ENCODE measurements at regions not wholly inside any gene's neighbourhood (a gene's known extent, or its start where the extent isn't known, plus 50 kb on each side); places are given as distances from the start of the nearest gene placed in this dataset.
"Not testable (repeated sequence)": the region's sequence is repeated elsewhere in the genome, so short reads cannot be mapped to it uniquely, and the experiment has no call there.

DNA sequence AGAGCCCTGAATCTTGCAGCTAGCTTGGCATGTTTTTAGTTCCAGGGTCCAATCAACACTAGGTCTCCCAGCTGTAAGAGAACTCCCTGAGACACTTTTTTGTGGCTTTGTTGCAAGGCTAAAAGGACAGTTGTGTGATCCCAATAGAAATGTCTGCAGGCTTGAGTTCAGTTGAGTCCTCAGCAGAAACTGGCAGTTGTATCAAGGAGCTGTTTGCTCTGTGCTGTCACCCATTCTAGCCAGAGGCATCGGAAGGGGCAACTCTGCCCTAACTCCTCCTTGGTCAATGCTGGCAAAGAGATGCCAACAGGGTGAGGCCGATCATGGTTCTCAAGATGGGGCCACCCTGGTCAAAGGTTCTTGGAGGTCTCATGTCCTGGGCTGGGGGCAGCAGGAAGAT, 224.1 kb downstream of the BUB3 start:
- DNase-seq (ENCODE audit: low spot score): no peak

DNA sequence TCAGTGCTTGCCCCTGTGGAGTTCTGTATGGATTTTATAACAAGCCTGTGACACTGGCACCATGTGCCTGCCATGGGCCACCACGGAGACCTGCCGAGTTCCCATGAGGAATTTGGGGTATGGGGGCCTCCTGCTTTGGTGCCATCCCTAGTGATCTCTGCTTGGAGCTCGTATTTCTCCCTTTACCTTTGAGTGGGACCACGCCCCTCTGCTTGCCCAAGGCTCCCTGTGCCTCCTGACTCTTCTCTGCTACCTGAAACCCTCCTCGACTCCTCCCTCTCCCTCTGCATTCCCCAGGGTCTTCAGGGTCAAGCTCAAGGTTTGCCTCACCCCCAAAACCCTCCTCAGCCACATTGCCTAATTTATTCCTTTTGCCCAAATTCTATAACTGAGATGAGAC, 225.0 kb downstream of the BUB3 start:
- no peak for DNase-seq (ENCODE audit: low spot score)

DNA sequence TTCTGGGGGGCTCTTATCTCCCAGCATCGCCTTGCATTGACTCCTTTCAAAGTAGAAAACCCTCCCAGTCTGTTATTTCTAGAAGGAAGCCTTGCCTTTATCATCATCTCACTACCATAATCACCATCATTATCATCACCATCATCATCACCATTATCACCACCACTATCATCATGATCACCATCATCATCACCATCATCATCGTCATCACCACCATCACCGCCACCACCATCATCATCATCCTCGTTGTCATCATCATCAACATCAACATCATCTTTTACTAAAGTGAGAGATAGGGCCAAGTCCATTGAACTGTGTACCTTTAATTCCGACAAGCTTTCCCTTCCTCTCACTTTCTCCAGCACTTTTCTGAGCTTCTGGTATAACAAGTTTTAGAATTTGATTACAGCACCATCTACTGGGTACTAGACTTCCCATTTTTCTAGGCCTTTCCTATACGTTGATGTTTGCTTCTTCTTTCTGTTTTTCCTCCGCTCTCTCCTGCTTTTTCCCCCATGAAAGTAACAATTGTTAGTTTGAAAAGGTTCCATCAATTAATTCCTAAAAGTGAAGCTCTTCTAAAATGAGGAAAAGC, 226.4 kb downstream of the BUB3 start:
- peak; percentile 2 for DNase-seq (ENCODE audit: low spot score)

DNA sequence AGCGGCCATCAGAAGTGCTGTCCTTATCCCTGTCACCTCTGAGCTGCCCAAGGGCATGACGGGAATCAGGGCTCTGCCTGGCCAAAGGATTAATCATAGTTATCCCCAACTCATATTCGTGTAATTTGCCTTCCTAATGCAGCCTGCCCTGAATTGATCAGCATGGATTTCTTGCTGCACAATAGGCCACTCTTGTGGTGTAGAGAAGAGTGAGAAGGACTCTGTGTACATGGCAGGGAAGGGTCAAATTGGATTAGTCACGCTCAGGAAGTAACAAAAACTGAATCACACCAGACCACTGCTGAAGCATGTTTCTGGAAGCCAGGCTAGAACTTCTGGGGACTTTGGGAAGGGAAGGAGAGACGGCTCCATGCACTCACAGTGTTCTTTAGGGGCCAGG, 227.0 kb downstream of the BUB3 start:
- no peak for DNase-seq (ENCODE audit: low spot score)

GRCh38 chr10:123382491-123382890, 228.3 kb downstream of the BUB3 start:
- no peak for DNase-seq (ENCODE audit: low spot score)

GRCh38 chr10:123385508-123386080, 231.4 kb downstream of the BUB3 start:
- DNase-seq (ENCODE audit: low spot score): no peak

GRCh38 chr10:123389520-123389919, 235.3 kb downstream of the BUB3 start:
- no peak for DNase-seq (ENCODE audit: low spot score)

- DNase-seq (ENCODE audit: low spot score): no peak
These were observed 236.1 kb downstream of the BUB3 start for GRCh38 chr10:123390332-123390731.

DNA sequence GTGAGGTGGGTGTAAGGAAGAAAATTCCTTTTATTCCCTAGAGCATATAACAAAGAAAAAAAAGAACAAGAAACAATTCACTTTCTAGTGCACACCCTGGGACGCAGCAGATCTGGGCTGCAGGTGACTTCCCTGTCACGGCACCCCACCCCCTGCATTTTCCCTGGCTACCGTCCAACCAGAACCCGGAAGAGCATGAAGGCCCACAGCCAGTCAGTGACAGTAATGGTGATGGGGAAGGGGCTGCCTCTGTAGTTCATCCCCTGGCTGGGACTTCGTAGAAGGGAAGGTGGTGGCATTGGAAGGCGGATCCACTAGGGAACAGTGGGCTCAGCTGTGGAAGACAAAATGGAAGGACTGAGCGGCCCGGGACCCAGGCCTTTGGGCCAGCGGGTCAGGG, 236.7 kb downstream of the BUB3 start:
- DNase-seq (ENCODE audit: low spot score): no peak

GRCh38 chr10:123391275-123392028, 237.2 kb downstream of the BUB3 start:
- no peak for DNase-seq (ENCODE audit: low spot score)

- no peak for DNase-seq (ENCODE audit: low spot score)
These were observed 238.2 kb downstream of the BUB3 start for GRCh38 chr10:123392182-123392963.

- no peak for DNase-seq (ENCODE audit: low spot score)
These were observed 239.0 kb downstream of the BUB3 start for GRCh38 chr10:123393170-123393569.

GRCh38 chr10:123394382-123394781, 240.2 kb downstream of the BUB3 start:
- DNase-seq (ENCODE audit: low spot score): no peak

DNA sequence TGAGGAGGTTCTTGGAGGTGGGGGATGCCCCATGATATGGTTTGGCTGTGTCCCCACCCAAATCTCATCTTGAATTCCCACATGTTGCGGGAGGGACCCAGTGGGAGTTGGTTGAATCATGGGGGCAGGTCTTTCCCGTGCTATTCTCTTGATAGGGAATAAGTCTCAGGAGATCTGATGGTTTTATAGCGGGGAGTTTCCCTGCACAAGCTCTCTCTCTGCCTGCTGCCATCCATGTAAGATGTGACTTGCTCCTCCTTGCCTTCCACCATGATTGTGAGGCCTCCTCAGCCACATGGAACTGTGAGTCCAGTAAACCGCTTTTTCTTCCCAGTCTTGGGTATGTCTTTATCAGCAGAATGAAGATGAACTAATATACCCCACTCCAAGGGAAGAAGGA, 241.0 kb downstream of the BUB3 start:
- DNase-seq (ENCODE audit: low spot score): not testable (repeated sequence)

- no peak for DNase-seq (ENCODE audit: low spot score)
These were observed 241.7 kb downstream of the BUB3 start for GRCh38 chr10:123395906-123396305.

DNA sequence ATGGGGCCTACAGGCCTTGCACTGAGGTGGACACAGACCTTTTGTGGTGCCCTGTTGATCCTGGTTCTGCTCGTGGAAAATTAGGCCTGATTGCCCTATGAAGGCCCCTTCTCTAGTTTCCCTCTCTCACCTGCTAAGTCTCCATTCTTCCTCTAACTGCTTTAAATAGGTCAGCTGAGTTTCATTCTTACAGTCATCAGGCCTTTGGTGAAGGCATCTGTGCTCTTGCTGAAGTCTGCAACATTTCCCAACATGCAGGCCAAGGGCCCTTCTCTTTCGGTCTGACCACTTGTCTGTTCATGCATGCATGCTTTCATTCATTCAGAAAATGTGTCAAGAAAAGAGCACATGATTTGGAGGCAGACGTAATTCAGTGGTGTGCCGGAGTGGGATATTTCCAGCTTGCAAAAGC, 244.0 kb downstream of the BUB3 start:
- DNase-seq (ENCODE audit: low spot score): no peak

- DNase-seq (ENCODE audit: low spot score): no peak
These were observed 244.6 kb downstream of the BUB3 start for GRCh38 chr10:123398756-123399155.

DNA sequence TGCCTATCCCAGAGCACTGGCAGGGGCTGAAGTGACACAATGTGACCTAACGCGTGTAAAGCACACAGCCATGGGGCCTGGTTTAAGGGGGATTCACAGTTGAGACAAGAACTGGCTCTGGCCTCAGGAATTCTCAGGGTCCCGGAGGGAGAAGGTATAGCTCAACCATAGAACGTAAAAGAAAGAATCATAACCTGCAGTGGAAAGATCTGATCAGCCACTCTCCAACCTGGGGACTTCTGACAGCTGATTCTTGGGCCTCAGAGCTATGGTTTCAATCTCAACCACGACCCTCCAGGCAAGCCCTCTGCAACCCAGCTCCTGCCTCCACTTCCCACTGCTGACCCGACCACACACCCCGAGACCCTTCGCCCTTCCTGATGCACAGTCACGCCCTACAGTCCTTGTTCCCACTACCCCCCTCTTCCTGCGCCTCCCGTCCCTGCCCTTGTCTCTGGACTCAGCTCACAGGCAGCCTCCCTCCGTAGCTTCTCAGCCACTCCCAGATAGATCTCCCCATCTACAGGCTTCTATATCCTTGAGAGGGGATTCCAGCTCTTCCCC, 245.2 kb downstream of the BUB3 start:
- no peak for DNase-seq (ENCODE audit: low spot score)

DNA sequence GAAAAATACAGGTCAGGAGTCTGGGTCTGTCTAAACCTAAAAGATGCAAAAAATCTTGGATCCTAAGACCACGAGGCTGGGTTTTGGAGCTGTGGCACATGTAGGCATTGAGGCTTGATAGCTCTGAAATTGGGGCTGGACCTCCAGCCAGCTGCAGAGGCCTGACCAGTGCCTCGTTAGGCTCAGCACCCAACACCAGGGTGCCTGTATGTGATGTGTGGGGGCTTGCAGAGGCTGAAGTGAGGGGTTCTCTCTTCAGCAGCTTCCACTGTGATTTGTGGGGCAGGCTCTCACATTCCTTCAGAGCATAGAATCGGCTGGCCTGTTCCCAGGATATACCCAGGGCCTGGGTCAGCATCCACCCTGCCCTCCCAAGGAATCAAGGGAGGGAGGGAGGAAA, 247.8 kb downstream of the BUB3 start:
- DNase-seq (ENCODE audit: low spot score): no peak

DNA sequence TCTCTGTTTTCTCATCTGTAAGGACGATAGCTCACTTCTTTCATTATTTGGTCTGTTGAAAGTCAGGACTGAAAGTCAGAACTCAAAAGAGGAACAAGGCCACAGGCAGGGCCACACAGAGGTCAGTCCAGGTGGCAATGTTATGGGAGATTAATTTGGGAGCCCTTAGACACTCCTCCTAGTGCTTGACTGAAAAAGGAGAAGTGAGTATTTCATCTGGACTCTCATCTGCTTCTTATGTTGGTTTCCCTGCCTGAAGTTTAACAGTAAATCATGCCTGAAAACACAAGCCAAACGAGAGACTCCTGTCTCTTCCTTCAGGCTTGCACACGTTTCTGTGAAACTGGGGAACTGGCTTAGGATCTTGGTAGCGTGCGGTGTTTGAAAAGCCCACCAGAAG, 248.5 kb downstream of the BUB3 start:
- DNase-seq (ENCODE audit: low spot score): no peak

DNA sequence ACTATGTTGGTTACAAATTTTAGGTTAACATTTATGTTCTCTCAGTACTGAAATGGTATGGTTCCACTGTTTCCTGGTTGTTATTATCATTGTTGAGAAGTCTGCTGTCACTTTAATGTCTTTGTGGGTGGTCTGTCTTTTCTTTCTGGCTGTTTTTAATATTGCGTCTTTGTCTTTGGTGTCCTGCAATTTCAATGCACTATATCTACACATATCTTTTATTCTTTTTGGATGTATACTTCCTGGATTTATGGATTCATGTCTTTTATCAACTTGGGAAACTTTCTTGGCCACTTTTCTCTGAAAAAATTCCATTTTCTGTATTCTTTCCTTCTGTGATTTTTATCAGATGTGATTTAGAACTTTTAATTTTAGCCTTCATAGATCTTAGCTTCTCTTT, 250.2 kb downstream of the BUB3 start:
- DNase-seq (ENCODE audit: low spot score): no peak

- DNase-seq (ENCODE audit: low spot score): no peak
These were observed 254.5 kb downstream of the BUB3 start for GRCh38 chr10:123408660-123409059.
